ENCODE measurements at regions not wholly inside any gene's neighbourhood (a gene's known extent, or its start where the extent isn't known, plus 50 kb on each side); places are given as distances from the start of the nearest gene placed in this dataset.
"Not testable (repeated sequence)": the region's sequence is repeated elsewhere in the genome, so short reads cannot be mapped to it uniquely, and the experiment has no call there.

DNA sequence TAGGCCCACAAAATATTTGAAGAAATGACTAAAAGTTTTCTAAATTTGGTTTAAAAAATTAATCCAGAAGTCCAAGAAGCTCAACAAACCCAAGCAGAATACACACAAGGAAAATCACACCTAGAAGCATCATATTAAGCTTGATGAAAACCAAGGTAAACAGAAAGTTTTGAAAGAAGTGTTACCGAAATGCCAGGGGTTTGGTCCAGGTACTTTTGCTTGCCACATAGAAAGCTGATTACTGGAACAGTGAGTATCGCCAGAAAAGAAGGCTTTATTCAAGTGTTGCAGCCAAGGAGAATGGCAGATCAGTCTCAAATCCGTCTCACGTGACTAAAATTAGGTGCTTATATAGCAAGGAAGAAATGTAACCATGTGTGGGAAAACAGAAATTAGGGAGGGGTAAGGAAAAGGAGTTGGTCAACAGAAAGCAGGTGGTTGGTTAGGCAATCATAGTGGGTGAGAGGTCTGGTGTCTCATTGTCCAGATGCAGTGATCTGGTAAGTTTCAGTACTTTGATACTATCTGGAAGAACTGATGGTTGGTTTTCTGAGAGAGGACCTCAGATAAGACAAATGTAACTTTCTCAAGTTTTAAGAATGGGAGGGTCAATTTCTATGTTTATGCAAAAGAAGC, 96.9 kb upstream of the MYRIP start:
- no peak for TF ChIP-seq EZH2 (IDR thresholded peaks at IDR 0.05; ENCODE audit: insufficient read depth, low read length)
- TF ChIP-seq, protein P1, sequence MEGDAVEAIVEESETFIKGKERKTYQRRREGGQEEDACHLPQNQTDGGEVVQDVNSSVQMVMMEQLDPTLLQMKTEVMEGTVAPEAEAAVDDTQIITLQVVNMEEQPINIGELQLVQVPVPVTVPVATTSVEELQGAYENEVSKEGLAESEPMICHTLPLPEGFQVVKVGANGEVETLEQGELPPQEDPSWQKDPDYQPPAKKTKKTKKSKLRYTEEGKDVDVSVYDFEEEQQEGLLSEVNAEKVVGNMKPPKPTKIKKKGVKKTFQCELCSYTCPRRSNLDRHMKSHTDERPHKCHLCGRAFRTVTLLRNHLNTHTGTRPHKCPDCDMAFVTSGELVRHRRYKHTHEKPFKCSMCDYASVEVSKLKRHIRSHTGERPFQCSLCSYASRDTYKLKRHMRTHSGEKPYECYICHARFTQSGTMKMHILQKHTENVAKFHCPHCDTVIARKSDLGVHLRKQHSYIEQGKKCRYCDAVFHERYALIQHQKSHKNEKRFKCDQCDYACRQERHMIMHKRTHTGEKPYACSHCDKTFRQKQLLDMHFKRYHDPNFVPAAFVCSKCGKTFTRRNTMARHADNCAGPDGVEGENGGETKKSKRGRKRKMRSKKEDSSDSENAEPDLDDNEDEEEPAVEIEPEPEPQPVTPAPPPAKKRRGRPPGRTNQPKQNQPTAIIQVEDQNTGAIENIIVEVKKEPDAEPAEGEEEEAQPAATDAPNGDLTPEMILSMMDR (IDR thresholded peaks at IDR 0.05; ENCODE audit: insufficient read depth, low read depth, low read length), result no peak
- H3K4me2 ChIP-seq (ENCODE audit: low read length), result no peak overlapping the region
- H3K9ac ChIP-seq (ENCODE audit: low read length), result no peak overlapping the region
- DNase-seq (ENCODE audit: low read depth) (no peak), FAIRE-seq (no peak)
- Mint-ChIP-seq H3K27me3 (ENCODE audit: low read depth, unreplicated experiment) (no peaks in the 10 kb centered on the region), H3K36me3 (ENCODE audit: low read depth, unreplicated experiment) (no peaks in the 10 kb centered on the region), H3K4me3 (ENCODE audit: unreplicated experiment) (no peak overlapping the region), H3K4me1 (ENCODE audit: low read depth, unreplicated experiment) (no peaks in the 10 kb centered on the region), H3K27ac (ENCODE audit: unreplicated experiment) (no peak overlapping the region), H3K9me3 (ENCODE audit: unreplicated experiment) (peaks cover 5% of the 10 kb centered on the region)
- no peak overlapping the region for H2AFZ ChIP-seq (ENCODE audit: low read depth, low read length)
- no peaks in the 10 kb centered on the region for H3K36me3 ChIP-seq (ENCODE audit: insufficient read depth, low read length)
- H3K9me3 ChIP-seq (ENCODE audit: insufficient read depth, low read depth, low read length), result no peaks in the 10 kb centered on the region
- H3K4me3 ChIP-seq (ENCODE audit: insufficient read depth, low read depth, low read length), result no peak overlapping the region
- H3K27ac ChIP-seq (ENCODE audit: low read depth, low read length), result no peak overlapping the region
- H4K20me1 ChIP-seq (ENCODE audit: insufficient read depth, low read length), result no peaks in the 10 kb centered on the region
- no peaks in the 10 kb centered on the region for H3K27me3 ChIP-seq (ENCODE audit: insufficient read depth, low read length)
- no peaks in the 10 kb centered on the region for H3K79me2 ChIP-seq (ENCODE audit: insufficient read depth, low read length)
- H3K4me1 ChIP-seq (ENCODE audit: insufficient read depth, low read length), result no peaks in the 10 kb centered on the region

DNA sequence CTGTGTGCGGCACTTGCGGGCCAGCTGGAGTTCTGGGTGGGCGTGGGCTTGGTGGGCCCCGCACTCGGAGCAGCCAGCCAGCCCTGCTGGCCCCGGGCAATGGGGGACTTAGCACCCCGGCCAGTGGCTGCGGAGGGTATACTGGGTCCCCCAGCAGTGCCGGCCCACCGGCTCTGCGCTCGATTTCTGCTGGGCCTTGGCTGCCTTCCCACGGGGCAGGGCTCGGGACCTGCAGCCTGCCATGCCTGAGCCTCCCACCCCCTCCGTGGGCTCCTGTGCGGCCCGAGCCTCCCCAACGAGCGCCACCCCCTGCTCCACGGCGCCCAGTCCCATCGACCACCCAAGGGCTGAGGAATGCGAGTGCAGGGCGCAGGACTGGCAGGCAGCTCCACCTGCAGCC, 96.1 kb upstream of the MYRIP start:
- H3K4me3 Mint-ChIP-seq (ENCODE audit: unreplicated experiment); H4K20me1 ChIP-seq (ENCODE audit: insufficient read depth, low read length); FAIRE-seq; H3K27ac Mint-ChIP-seq (ENCODE audit: unreplicated experiment); DNase-seq (ENCODE audit: low read depth); H3K36me3 ChIP-seq (ENCODE audit: insufficient read depth, low read length); H3K9me3 Mint-ChIP-seq (ENCODE audit: unreplicated experiment); H3K27me3 Mint-ChIP-seq (ENCODE audit: low read depth, unreplicated experiment); H3K27ac ChIP-seq (ENCODE audit: low read depth, low read length); H3K4me1 ChIP-seq (ENCODE audit: insufficient read depth, low read length); H3K27me3 ChIP-seq (ENCODE audit: insufficient read depth, low read length); H2AFZ ChIP-seq (ENCODE audit: low read depth, low read length); H3K4me3 ChIP-seq (ENCODE audit: insufficient read depth, low read depth, low read length); H3K4me2 ChIP-seq (ENCODE audit: low read length); H3K4me1 Mint-ChIP-seq (ENCODE audit: low read depth, unreplicated experiment); H3K9ac ChIP-seq (ENCODE audit: low read length); H3K36me3 Mint-ChIP-seq (ENCODE audit: low read depth, unreplicated experiment); H3K79me2 ChIP-seq (ENCODE audit: insufficient read depth, low read length); H3K9me3 ChIP-seq (ENCODE audit: insufficient read depth, low read depth, low read length): not testable (repeated sequence)

DNA sequence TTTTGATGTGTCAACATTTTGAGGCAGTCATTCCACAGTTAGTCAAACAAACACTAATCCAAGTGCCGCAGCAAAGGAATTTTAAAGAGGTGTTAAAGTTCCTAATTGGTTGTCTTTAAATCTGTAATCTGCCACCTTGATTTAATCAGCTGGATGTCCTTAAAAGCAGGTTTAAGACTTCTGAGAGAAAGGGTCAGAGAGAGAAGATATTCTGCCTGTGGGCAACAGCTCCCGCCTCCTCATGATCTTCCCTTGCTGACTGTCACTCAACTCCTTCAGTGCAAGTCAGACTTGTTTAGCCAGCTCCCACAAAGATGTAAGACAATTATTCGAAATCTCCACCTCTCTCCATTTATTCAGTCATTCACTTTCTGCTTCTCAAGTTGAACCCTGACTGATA, 92.6 kb upstream of the MYRIP start:
- Mint-ChIP-seq H3K36me3 (ENCODE audit: low read depth, unreplicated experiment) (no peaks in the 10 kb centered on the region), H3K27ac (ENCODE audit: unreplicated experiment) (no peak overlapping the region), H3K9me3 (ENCODE audit: unreplicated experiment) (peaks cover 5% of the 10 kb centered on the region), H3K4me1 (ENCODE audit: low read depth, unreplicated experiment) (peaks cover 11% of the 10 kb centered on the region), H3K4me3 (ENCODE audit: unreplicated experiment) (no peak overlapping the region), H3K27me3 (ENCODE audit: low read depth, unreplicated experiment) (no peaks in the 10 kb centered on the region)
- no peak overlapping the region for H3K27ac ChIP-seq (ENCODE audit: low read depth, low read length)
- no peak overlapping the region for H3K4me2 ChIP-seq (ENCODE audit: low read length)
- no peaks in the 10 kb centered on the region for H3K79me2 ChIP-seq (ENCODE audit: insufficient read depth, low read length)
- no peak overlapping the region for H3K9ac ChIP-seq (ENCODE audit: low read length)
- H3K4me1 ChIP-seq (ENCODE audit: insufficient read depth, low read length), result no peaks in the 10 kb centered on the region
- H3K4me3 ChIP-seq (ENCODE audit: insufficient read depth, low read depth, low read length), result no peak overlapping the region
- H3K9me3 ChIP-seq (ENCODE audit: insufficient read depth, low read depth, low read length), result no peaks in the 10 kb centered on the region
- no peaks in the 10 kb centered on the region for H3K27me3 ChIP-seq (ENCODE audit: insufficient read depth, low read length)
- H4K20me1 ChIP-seq (ENCODE audit: insufficient read depth, low read length), result no peaks in the 10 kb centered on the region
- DNase-seq (ENCODE audit: low read depth), result no peak
- TF ChIP-seq EZH2 (IDR thresholded peaks at IDR 0.05; ENCODE audit: insufficient read depth, low read length), result no peak
- TF ChIP-seq, protein P1 (IDR thresholded peaks at IDR 0.05; ENCODE audit: insufficient read depth, low read depth, low read length), result no peak
- H3K36me3 ChIP-seq (ENCODE audit: insufficient read depth, low read length), result no peaks in the 10 kb centered on the region
- FAIRE-seq, result no peak
- no peak overlapping the region for H2AFZ ChIP-seq (ENCODE audit: low read depth, low read length)

Measured in astrocyte (in vitro differentiated cells and primary cell).